Suppressor macrophage (primary cell): ENCODE measurements at regions not wholly inside any gene's neighbourhood (a gene's known extent, or its start where the extent isn't known, plus 50 kb on each side); places are given as distances from the start of the nearest gene placed in this dataset.

Source experiments
- DNase-seq, 4 experiments: peaks; one replicate each; pipeline ENCODE4 v3.0.0-alpha.2; 2020 to 2022

GRCh38 chr5:142433526-142434321 lies 108.9 kb upstream of the SPRY4 start:
- no peak for DNase-seq

GRCh38 chr5:142432961-142433360 lies 108.1 kb upstream of the SPRY4 start:
- DNase-seq, result no peak

GRCh38 chr5:142432369-142432863 lies 107.6 kb upstream of the SPRY4 start:
- DNase-seq, result no peak

- DNase-seq, result no peak
Observed at GRCh38 chr5:142428773-142429473, 104.1 kb upstream of the SPRY4 start.

- DNase-seq, result no peak
Observed at GRCh38 chr5:142428036-142428772, 103.4 kb upstream of the SPRY4 start.

GRCh38 chr5:142427529-142427928 lies 102.7 kb upstream of the SPRY4 start:
- DNase-seq, result no peak

GRCh38 chr5:142427015-142427364 lies 102.2 kb upstream of the SPRY4 start:
- no peak for DNase-seq

GRCh38 chr5:142426129-142427014 lies 101.6 kb upstream of the SPRY4 start:
- DNase-seq, result peak in 2 of 4 experiments; percentile 18 to 27

GRCh38 chr5:142425286-142426065 lies 100.7 kb upstream of the SPRY4 start:
- DNase-seq, result no peak

GRCh38 chr5:142422429-142422828 lies 97.6 kb upstream of the SPRY4 start:
- no peak for DNase-seq

GRCh38 chr5:142421621-142422397 lies 97.0 kb upstream of the SPRY4 start:
- DNase-seq, result no peak

GRCh38 chr5:142421228-142421617 lies 96.4 kb upstream of the SPRY4 start:
- DNase-seq, result no peak

GRCh38 chr5:142420561-142421227 lies 95.9 kb upstream of the SPRY4 start:
- peak in 1 of 4 experiments; percentile 14 for DNase-seq

- DNase-seq, result peak; percentile 18 to 44 (median 37)
Observed at GRCh38 chr5:142412581-142412980, 87.8 kb upstream of the SPRY4 start.

- no peak for DNase-seq
Observed at GRCh38 chr5:142411656-142412425, 87.0 kb upstream of the SPRY4 start.

- DNase-seq, result no peak
Observed at GRCh38 chr5:142411103-142411502, 86.3 kb upstream of the SPRY4 start.

GRCh38 chr5:142408981-142409481 lies 84.2 kb upstream of the SPRY4 start:
- DNase-seq, result no peak

- DNase-seq, result no peak
Observed at GRCh38 chr5:142408536-142408935, 83.7 kb upstream of the SPRY4 start.

- DNase-seq, result no peak
Observed at GRCh38 chr5:142405814-142406395, 81.1 kb upstream of the SPRY4 start.
